HG02943 (cell line): ENCODE measurements at regions not wholly inside any gene's neighbourhood (a gene's known extent, or its start where the extent isn't known, plus 50 kb on each side); places are given as distances from the start of the nearest gene placed in this dataset.
"Not testable (repeated sequence)": the region's sequence is repeated elsewhere in the genome, so short reads cannot be mapped to it uniquely, and the experiment has no call there.

Source experiments
- ATAC-seq: cut with Tn5 transposase; IDR thresholded peaks from one replicate; pipeline ENCODE4 v1.9.1; 2021; ENCODE audit warnings: mild to moderate bottlenecking, low read depth, moderate library complexity; ENCODE audit not compliant: unreplicated experiment

GRCh38 chr7:10475940-10476641 lies 497.6 kb upstream of the PHF14 start:
- no peak for ATAC-seq

GRCh38 chr7:10476642-10477041 lies 497.0 kb upstream of the PHF14 start:
- no peak for ATAC-seq

DNA sequence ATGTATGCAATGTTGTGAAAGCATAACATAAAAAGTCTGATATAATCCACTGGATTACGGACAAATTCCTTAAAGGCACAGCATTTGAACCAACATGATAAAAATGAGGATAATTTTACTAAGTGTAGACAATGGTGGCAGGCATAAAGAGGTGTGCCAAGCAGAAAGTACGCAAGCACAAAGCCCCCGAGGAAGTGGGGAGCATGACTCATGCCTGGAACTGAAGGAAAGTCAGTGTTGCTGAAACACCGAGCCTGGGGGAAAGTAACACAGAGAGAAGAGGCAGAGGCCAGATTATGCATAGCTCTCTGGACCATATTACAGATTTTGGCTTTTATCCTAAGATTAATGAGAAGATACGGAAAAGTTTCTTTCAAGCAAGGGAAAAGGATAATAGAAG lies 490.0 kb upstream of the PHF14 start:
- ATAC-seq: no peak

- no peak for ATAC-seq
These were observed 488.9 kb upstream of the PHF14 start for GRCh38 chr7:10484767-10485166.

DNA sequence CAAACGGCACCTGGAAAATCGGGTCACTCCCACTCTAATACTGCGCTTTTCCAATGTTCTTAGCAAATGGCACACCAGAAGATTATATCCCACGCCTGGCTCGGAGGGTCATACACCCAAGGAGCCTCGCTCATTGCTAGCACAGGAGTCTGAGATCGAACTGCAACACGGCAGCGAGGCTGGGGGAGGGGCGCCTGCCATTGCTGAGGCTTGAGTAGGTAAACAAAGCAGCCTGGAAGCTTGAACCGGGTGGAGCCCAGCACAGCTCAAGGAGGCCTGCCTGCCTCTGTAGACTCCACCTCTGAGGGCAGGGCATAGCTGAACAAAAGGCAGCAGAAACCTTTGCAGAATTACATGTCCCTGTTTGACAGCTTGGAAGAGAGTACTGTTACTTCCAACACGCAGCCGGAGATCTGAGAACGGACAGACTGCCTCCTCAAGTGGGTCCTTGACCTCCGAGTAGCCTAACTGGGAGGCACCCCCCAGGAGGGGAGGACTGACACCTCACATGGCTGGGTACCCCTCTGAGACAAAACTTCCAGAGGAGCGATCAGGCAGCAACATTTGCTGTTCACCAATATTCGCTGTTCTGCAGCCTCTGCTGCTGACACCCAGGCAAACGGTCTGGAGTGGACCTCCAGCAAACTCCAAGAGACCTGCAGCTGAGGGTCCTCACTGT lies 472.3 kb upstream of the PHF14 start:
- ATAC-seq: not testable (repeated sequence)

GRCh38 chr7:10507032-10507431 lies 466.6 kb upstream of the PHF14 start:
- ATAC-seq: no peak

GRCh38 chr7:10521306-10521705 lies 452.4 kb upstream of the PHF14 start:
- no peak for ATAC-seq

DNA sequence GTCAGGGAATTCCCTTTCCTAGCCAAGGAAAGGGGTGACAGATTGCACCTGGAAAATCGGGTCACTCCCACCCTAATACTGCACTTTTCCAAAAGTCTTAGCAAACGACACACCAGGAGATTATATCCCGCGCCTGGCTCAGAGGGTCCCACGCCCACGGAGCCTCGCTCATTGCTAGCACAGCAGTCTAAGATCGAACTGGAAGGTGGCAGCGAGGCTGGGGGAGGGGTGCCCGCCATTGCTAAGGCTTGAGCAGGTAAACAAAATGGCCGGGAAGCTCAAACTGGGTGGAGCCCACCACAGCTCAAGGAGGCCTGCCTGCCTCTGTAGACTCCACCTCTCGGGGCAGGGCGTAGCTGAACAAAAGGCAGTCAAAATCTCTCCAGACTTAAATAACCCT lies 440.2 kb upstream of the PHF14 start:
- ATAC-seq: not testable (repeated sequence)

- ATAC-seq: no peak
These were observed 437.1 kb upstream of the PHF14 start for GRCh38 chr7:10536561-10536960.

GRCh38 chr7:10537764-10538163 lies 435.9 kb upstream of the PHF14 start:
- ATAC-seq: no peak

DNA sequence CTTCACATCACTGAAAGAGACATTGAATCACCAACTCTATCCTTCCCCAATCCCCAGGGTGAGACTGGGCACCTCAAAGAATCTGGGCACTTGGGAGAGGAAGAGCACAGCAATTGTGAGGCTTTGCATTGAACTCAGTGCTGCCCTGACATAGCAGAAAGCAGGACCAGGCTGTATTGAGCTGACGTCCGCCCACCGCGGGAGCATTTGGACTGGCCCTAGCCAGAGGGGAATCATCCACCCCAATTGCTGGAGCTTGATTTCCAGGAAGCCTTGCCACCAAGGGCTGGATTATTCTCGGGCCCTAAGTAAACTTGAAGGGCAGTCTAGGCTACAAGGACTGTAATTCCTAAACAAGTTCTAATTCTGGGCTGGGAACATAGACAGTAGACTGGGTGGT lies 416.3 kb upstream of the PHF14 start:
- ATAC-seq: no peak

GRCh38 chr7:10560497-10560896 lies 413.2 kb upstream of the PHF14 start:
- ATAC-seq: no peak

- ATAC-seq: no peak
These were observed 404.8 kb upstream of the PHF14 start for GRCh38 chr7:10568891-10569290.

DNA sequence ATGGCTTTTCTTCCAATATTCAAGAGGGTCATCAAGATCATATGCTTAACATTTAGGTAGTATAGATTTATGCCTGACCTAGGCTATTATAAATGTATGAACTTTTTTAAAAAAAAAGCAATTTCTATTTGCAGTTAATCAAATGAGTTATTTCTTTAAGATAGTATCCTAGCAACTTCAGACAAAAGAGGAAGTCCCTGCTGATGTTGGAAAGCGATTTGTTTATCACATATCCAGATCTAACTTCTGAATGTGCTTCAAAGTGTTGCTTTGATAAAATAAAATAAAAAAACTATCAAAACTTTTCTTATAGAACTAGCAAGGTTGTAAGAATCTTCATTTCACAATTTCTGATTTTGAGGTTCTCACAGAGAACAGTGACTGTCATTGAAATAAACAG lies 401.9 kb upstream of the PHF14 start:
- no peak for ATAC-seq

GRCh38 chr7:10577866-10578374 lies 395.8 kb upstream of the PHF14 start:
- no peak for ATAC-seq

DNA sequence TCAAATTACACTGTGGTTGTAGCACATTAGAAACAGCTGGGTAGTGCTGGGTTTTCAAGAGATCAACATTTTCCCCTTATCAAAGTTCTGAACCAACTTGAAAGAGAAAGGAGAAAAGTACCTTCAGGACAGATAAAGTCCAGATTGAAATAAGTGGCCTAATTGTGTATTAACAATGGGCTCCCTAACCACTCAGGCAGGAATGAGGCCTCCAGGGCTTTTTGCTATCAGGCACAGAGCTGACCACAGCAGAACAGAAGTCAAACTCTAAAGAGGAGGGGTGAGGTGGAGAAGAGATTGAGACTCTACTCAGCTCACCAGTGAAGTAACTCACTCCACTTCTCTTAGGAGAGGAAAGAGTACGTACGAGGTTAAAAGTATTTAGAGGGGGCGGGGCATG lies 394.1 kb upstream of the PHF14 start:
- ATAC-seq: no peak

DNA sequence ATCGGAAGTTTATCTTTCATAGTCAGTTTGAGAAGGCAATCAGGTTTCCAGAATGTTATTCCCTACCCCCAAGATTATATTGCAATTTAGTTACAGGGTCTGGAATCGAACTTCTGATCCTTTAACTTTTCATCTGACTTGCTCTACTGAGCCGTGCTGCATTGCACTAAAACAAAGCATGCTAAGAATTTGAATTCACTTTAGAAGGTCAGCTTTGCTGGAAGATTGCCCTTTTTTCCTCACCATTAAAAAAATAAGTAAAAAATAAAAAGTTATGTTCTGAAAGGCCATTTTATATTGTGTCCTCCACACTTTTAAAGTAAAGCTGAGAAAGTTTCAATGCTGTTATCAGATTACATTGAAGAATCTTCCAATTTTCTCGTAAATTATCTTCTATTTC lies 388.8 kb upstream of the PHF14 start:
- no peak for ATAC-seq

DNA sequence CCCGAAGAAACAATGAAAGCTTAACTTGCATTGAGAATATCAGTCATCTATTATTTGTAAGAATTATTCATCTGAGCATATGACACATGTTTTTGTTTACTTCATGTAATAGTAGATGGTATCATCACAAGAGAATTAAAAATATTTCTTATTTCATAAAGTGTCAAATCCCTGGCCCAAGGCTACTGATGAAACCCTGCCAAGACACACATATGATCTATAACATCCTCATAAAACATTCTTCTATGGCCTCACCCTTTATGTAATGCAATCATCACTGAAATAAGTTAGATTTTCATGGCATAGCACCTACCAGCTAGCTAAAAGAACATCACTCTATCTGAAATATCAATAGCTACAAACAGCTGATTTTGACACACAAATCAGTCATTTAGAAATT lies 385.6 kb upstream of the PHF14 start:
- no peak for ATAC-seq

DNA sequence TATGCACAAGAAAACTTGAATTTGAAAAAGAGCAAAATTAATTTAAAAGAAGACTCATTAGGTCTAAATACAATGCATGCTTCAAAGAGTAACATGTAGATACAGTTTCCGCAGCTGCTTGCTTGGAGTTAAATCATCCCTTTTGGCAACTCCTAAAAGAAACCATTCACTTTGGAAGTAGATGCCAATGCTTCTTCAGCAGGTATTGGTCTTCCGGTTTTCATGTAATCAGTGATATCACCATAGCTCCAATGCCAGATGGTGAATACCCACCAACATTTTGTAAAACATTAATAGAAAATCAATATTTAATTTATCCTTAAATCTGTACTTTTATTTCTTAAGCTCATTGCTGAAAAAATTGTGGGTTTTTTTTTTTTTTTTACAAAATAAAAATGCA lies 381.1 kb upstream of the PHF14 start:
- no peak for ATAC-seq

GRCh38 chr7:10593080-10593479 lies 380.6 kb upstream of the PHF14 start:
- ATAC-seq: no peak

- no peak for ATAC-seq
These were observed 376.8 kb upstream of the PHF14 start for GRCh38 chr7:10596827-10597226.

DNA sequence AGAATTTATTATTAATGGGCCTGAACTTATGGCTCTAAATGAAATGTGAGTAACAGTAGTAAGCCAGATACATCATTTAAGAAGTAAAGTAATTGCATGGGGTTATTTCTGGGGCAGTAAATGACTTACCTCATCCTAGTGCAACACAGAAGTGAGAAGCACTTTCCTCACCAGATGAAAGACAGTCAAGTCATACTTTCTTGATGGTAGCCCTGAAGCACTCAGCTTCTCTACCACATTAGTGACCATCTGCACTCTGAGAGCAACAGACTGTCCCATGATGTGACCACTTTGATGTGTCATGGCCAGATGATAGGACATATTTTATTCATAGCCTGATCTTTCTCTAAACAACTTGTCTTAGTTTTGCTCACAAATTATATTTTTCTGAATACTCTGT lies 369.5 kb upstream of the PHF14 start:
- no peak for ATAC-seq
